Left kidney (tissue), 1 donor: ENCODE measurements at regions not wholly inside any gene's neighbourhood (a gene's known extent, or its start where the extent isn't known, plus 50 kb on each side); places are given as distances from the start of the nearest gene placed in this dataset.
A peak's percentile ranks its signal among the peaks of the same experiment; 100 is the strongest.

Experiments
- DNase-seq: peaks from one replicate; pipeline ENCODE4 v3.0.0-alpha.2; 2013

- DNase-seq, result no peak
These were observed 373.3 kb upstream of the DIAPH2 start for GRCh38 chrX:96311366-96311765.

GRCh38 chrX:96314985-96315384 is 369.7 kb upstream of the DIAPH2 start:
- DNase-seq, result no peak

- no peak for DNase-seq
These were observed 322.8 kb upstream of the DIAPH2 start for GRCh38 chrX:96361844-96362243.

GRCh38 chrX:96372313-96373046 is 312.2 kb upstream of the DIAPH2 start:
- peak; percentile 57 for DNase-seq

- no peak for DNase-seq
These were observed 311.6 kb upstream of the DIAPH2 start for GRCh38 chrX:96373047-96373355.

GRCh38 chrX:96376266-96376665 is 308.4 kb upstream of the DIAPH2 start:
- DNase-seq, result no peak

- no peak for DNase-seq
These were observed 304.7 kb upstream of the DIAPH2 start for GRCh38 chrX:96379951-96380350.

GRCh38 chrX:96382018-96382417 is 302.6 kb upstream of the DIAPH2 start:
- DNase-seq, result no peak

GRCh38 chrX:96383428-96383827 is 301.2 kb upstream of the DIAPH2 start:
- DNase-seq, result no peak

GRCh38 chrX:96386325-96386724 is 298.3 kb upstream of the DIAPH2 start:
- no peak for DNase-seq

GRCh38 chrX:96386981-96387380 is 297.7 kb upstream of the DIAPH2 start:
- DNase-seq, result no peak

- no peak for DNase-seq
These were observed 296.8 kb upstream of the DIAPH2 start for GRCh38 chrX:96387801-96388200.

GRCh38 chrX:96389281-96390047 is 295.2 kb upstream of the DIAPH2 start:
- DNase-seq, result no peak

- no peak for DNase-seq
These were observed 290.0 kb upstream of the DIAPH2 start for GRCh38 chrX:96394598-96394997.

GRCh38 chrX:96403446-96403845 is 281.2 kb upstream of the DIAPH2 start:
- no peak for DNase-seq

GRCh38 chrX:96405842-96406241 is 278.8 kb upstream of the DIAPH2 start:
- DNase-seq, result no peak

- DNase-seq, result no peak
These were observed 277.6 kb upstream of the DIAPH2 start for GRCh38 chrX:96407072-96407471.

GRCh38 chrX:96407501-96407900 is 277.1 kb upstream of the DIAPH2 start:
- DNase-seq, result no peak

GRCh38 chrX:96407981-96408380 is 276.7 kb upstream of the DIAPH2 start:
- no peak for DNase-seq

GRCh38 chrX:96410927-96411326 is 273.7 kb upstream of the DIAPH2 start:
- DNase-seq, result no peak

- no peak for DNase-seq
These were observed 266.9 kb upstream of the DIAPH2 start for GRCh38 chrX:96417695-96418094.

- no peak for DNase-seq
These were observed 260.6 kb upstream of the DIAPH2 start for GRCh38 chrX:96424007-96424406.

- no peak for DNase-seq
These were observed 259.4 kb upstream of the DIAPH2 start for GRCh38 chrX:96425200-96425599.
